ENCODE measurements at regions not wholly inside any gene's neighbourhood (a gene's known extent, or its start where the extent isn't known, plus 50 kb on each side); places are given as distances from the start of the nearest gene placed in this dataset.

GRCh38 chr10:128493811-128494210 lies 367.6 kb upstream of the MKI67 start:
- no peak for DNase-seq (ENCODE audit: low read depth in 2 of 2)

DNA sequence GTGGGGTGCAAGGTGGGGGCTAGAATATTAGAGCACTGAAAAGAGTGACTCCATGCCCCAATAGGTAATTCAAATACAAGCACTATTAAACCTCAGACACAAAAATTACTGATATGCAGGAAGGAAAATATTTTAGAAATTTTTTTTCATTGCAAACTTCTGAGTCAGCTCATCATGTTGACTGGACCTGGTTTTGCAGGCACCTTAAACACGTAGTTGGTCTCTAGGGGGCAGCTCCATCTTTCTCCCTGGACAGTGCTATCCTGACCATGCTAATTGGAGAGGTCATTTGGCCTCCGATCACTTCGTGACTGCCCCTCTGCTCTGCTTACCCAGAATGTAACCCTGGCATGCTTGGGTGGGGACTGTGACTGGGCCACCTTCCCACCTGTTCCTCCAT lies 368.4 kb upstream of the MKI67 start:
- DNase-seq (ENCODE audit: low read depth in 2 of 2): no peak

DNA sequence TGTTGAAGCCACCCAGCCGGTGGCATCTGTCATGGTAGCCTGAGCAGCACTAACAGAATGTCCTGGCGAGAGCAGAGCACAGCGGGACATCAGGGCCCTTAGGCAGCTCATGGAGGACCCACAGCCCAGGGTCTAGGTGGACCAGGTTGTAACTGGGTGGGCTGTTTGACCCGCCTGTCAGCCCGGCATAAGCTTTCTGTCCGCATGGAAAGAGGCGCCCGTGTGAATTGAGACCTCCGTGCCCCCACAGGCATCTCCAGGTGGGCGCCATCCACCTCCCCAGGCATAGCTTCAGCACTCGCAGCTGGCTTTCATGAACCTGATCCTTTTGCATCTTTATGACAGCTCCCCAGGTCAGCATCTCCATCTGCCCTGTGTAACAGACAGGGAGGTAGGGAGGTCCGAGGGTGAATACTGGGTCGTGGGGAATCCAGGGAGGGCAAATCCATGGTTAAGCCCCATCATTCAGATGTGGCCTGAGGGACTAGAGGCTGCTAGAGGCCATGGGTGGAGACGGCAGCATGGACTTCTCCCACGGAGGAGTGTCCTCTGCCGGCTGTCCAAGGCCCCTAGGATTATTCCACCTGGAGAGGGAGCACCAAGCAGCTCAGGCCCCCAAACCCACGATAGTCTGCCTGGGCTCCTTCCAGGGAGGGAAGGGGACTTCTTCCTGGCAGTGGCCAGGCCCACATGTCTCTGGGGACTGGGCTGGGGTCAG lies 371.6 kb upstream of the MKI67 start:
- DNase-seq (ENCODE audit: low read depth in 2 of 2): no peak

GRCh38 chr10:128498378-128498730 lies 372.1 kb upstream of the MKI67 start:
- no peak for DNase-seq (ENCODE audit: low read depth in 2 of 2)

DNA sequence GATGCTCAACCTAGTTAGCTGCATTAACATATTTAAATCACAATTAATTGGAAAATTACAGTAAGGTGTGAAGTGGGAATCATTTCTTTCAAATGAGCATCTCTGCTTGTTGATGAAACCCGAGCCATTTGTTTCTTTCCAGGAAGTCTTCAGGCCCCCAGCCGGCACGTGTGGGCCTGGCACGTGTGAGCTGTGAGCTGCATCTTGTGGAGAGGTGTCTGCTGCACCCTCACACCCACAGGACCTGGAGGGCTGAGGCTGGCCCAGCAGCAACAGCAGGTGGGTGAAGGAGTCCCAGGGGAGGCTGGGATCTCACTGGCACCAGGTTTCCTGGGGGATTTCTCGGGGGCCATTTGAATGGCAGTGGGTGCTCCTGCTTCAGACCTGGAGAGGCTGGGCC lies 372.5 kb upstream of the MKI67 start:
- no peak for DNase-seq (ENCODE audit: low read depth in 2 of 2)

GRCh38 chr10:128499486-128499885 lies 373.3 kb upstream of the MKI67 start:
- DNase-seq (ENCODE audit: low read depth in 2 of 2): no peak

DNA sequence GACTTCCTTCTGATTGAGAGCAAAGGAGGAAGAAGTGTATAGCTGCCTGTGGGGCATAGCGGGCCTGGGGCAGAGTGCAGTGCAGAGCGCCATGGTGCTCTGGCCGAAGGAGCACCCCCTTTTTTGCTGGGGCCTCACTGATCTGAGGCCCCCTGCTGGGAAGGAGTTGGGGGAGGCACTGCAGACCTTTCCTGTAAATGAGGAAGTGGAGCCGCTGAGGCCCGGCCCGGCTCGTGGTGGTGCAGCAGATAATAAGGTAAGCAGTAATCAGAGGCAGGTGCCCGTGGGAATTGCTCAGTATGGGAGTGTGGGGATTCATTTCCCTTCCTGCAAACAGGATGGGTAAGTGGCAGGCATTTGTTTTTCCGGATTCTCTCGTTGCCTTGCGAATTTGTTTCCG lies 373.7 kb upstream of the MKI67 start:
- no peak for DNase-seq (ENCODE audit: low read depth in 2 of 2)

- no peak for DNase-seq (ENCODE audit: low read depth in 2 of 2)
These were observed 374.4 kb upstream of the MKI67 start for GRCh38 chr10:128500642-128501041.

GRCh38 chr10:128505346-128505745 lies 379.1 kb upstream of the MKI67 start:
- no peak for DNase-seq (ENCODE audit: low read depth in 2 of 2)

DNA sequence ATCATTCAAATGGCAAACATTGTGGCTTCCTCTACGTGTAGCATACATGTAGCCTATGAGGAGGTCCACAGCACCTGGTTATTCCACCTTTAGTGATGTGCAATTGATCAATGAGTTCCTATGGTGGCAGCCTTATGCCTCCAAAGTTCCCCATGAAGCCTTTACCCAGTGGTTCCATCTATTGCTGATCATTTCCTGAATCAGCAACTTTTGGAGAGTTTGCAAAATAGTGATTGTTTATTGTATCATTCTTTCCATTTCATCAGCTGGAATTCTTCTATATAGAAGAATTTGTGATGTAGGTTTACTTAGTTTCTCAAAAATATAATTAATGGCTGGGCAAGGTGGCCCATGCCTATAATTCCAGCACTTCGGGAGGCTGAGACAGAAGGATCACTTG lies 380.2 kb upstream of the MKI67 start:
- no peak for DNase-seq (ENCODE audit: low read depth in 2 of 2)

DNA sequence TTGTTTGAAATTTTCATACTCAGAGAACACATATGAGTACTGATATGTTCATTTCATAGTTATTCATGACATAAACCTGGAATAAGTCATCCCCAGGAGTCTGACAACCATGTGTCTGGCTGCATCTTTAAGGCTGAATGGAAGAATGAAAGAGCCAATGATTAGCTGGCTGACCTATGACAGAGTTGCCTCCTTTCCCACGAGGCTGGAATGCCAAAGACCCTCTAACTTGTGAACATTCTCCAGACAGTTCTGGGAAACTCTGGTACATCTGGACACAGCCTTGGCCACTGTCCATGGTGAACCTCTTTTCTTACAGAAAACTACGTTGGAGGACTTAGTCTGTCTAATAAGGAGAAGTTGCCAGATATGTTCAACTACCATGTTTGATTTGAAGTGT lies 380.8 kb upstream of the MKI67 start:
- no peak for DNase-seq (ENCODE audit: low read depth in 2 of 2)

GRCh38 chr10:128511284-128511683 lies 385.1 kb upstream of the MKI67 start:
- DNase-seq (ENCODE audit: low read depth in 2 of 2): no peak

DNA sequence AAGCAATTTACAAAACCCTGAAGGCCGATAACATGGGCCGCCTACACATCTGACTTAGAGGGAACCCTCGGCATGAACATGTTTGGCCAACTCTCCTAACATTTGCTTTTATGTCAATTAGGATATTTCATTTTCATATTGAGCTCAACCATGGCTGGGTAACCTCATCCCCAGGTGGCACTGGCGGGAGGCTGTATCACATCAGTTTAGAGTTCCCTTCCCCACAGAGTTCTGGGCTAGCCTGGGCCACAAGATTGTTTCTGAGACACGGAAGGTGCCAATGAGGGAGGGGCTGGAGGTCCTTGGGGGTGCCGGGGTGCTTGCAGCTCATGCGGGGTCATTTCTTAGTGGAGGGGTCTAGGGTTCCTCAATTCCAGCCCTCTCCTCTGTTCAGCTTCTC lies 386.5 kb upstream of the MKI67 start:
- DNase-seq (ENCODE audit: low read depth in 2 of 2): no peak

- no peak for DNase-seq (ENCODE audit: low read depth in 2 of 2)
These were observed 388.3 kb upstream of the MKI67 start for GRCh38 chr10:128514536-128514935.

- DNase-seq (ENCODE audit: low read depth in 2 of 2): no peak
These were observed 390.0 kb upstream of the MKI67 start for GRCh38 chr10:128516180-128516579.

GRCh38 chr10:128517167-128517566 lies 390.9 kb upstream of the MKI67 start:
- DNase-seq (ENCODE audit: low read depth in 2 of 2): no peak

DNA sequence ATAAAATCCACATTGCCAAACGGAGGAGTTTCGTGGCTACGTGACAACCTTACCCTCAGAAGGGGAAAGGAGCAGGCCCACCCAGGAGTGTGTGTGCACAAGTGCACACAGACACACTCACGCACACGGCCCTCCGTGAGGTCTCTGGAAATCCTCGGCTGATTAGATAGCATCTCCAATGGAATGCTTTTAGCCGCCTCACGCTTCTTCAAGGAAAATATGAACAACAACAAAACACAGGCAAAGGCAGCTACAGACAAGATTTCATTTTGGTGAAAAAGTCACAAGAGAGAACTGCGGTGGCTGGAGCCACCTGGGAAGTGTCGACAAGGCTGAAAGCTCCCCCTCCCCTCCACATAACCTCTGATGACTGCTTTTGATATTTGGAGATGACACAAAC lies 391.8 kb upstream of the MKI67 start:
- DNase-seq (ENCODE audit: low read depth in 2 of 2): no peak

DNA sequence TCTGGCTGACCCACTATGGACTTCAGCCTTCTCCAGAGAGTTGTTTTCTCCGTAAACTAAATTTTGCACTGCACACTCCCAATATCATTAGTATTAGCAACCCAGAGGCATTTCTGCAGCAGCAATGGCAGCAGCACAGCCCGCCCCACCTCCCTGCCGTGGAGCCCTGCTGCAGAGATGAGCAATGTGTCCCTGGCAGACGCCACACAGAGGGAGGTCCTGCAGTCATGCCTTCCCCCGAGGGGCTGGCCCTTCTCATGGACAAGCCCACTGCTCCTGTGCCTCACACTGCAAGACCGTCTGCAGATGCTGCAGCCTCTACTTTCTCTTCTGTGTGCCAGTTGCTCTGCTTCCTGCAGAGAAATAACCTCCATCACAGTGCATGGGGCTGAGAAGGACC lies 393.4 kb upstream of the MKI67 start:
- DNase-seq (ENCODE audit: low read depth in 2 of 2): no peak

GRCh38 chr10:128520211-128520815 lies 394.1 kb upstream of the MKI67 start:
- DNase-seq (ENCODE audit: low read depth in 2 of 2): no peak

GRCh38 chr10:128522551-128523308 lies 396.5 kb upstream of the MKI67 start:
- no peak for DNase-seq (ENCODE audit: low read depth in 2 of 2)

DNA sequence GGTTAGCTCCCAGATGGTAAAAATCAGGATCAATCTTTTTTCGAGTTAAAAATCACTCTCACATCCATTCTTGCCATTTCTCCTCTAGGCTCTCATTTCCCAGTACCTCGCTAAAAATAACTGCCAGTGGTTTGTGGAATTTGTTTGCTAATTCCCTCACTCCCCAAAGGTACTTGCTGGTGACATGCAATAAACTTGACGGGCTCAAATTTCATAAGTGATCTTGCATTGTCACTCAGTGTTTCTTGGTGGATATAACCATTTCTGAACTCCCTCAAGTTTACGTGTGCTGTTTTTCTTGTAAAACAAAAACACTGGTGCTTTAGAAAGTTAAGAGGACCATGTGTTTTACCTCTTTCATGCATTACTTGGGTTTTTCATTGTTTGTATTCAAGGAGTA lies 399.2 kb upstream of the MKI67 start:
- DNase-seq (ENCODE audit: low read depth in 2 of 2): no peak

- DNase-seq (ENCODE audit: low read depth in 2 of 2): no peak
These were observed 399.7 kb upstream of the MKI67 start for GRCh38 chr10:128525936-128526335.

GRCh38 chr10:128526791-128527375 lies 400.7 kb upstream of the MKI67 start:
- DNase-seq (ENCODE audit: low read depth in 2 of 2): no peak
